OCI-LY3 (cell line): ENCODE measurements at regions not wholly inside any gene's neighbourhood (a gene's known extent, or its start where the extent isn't known, plus 50 kb on each side); places are given as distances from the start of the nearest gene placed in this dataset.

Source experiments
- EZH2phosphoT487 ChIP-seq: fragments of 200-600 bp; shearing (Covaris generic); IDR thresholded peaks from 2 replicates; pipeline ENCODE4 v1.6.1; 2018; ENCODE audit warnings: antibody characterized with exemption, mixed run types, low read depth
- TF ChIP-seq, protein P1 (sequence below): fragments of 200-600, 300-600 bp; sonication (generic); IDR thresholded peaks from 2 replicates; pipeline ENCODE4 v1.5.1; 2014; ENCODE audit warnings: antibody characterized with exemption, low read length, low read depth

GRCh38 chrX:142359331-142359730 lies 154.2 kb upstream of the MAGEC2 start:
- TF ChIP-seq, protein P1, sequence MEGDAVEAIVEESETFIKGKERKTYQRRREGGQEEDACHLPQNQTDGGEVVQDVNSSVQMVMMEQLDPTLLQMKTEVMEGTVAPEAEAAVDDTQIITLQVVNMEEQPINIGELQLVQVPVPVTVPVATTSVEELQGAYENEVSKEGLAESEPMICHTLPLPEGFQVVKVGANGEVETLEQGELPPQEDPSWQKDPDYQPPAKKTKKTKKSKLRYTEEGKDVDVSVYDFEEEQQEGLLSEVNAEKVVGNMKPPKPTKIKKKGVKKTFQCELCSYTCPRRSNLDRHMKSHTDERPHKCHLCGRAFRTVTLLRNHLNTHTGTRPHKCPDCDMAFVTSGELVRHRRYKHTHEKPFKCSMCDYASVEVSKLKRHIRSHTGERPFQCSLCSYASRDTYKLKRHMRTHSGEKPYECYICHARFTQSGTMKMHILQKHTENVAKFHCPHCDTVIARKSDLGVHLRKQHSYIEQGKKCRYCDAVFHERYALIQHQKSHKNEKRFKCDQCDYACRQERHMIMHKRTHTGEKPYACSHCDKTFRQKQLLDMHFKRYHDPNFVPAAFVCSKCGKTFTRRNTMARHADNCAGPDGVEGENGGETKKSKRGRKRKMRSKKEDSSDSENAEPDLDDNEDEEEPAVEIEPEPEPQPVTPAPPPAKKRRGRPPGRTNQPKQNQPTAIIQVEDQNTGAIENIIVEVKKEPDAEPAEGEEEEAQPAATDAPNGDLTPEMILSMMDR = no peak
- TF ChIP-seq EZH2phosphoT487 = no peak
